A549 (cell line): ENCODE measurements at regions not wholly inside any gene's neighbourhood (a gene's known extent, or its start where the extent isn't known, plus 50 kb on each side); places are given as distances from the start of the nearest gene placed in this dataset.

ENCODE experiments used
- ATAC-seq, 2 experiments: fragments of 200-7000 bp in 1 of 2; fragments of >200 bp in 1 of 2; cut with Nextera tagmentation in 1 of 2; cut with Tn5 transposase in 1 of 2; 3 replicates each; pipeline versions ENCODE4 v1.8.0 to v1.9.1; 2018 to 2020; ENCODE audit warnings: mild to moderate bottlenecking in 1 of 2, moderate library complexity in 1 of 2
- CTCF ChIA-PET: fragments of 300-600 bp; sonication (Branson Sonifier 250); formaldehyde crosslinking; extraction: SDS; loops from one replicate; lab custom pipeline; 2021; ENCODE audit warnings: antibody characterized with exemption, inconsistent platforms; lab: Yijun Ruan, JAX
- POLR2A ChIA-PET: fragments of 350-600 bp; formaldehyde crosslinking; extraction: SDS; loops from one replicate; lab custom pipeline; 2021; ENCODE audit warnings: antibody characterized with exemption, inconsistent platforms; lab: Yijun Ruan, JAX
- DNase-seq, 2 experiments: peaks; one replicate each; pipeline versions ENCODE4 v3.0.0 to v3.0.0-alpha.2; 2011 to 2016; ENCODE audit warnings: low read depth in 1 of 2, low spot score in 1 of 2
- FAIRE-seq: peaks from 2 replicates; lab custom pipeline; 2011; peaks lifted over from hg19 to GRCh38; lab: Jason Lieb, UNC
- H3K27ac ChIP-seq, 2 experiments: fragments of >200 bp; sonication (Bioruptor Twin); formaldehyde crosslinking; 3 replicates each; pipeline ENCODE4 v1.5.1; 2016 to 2017
- H3K4me1 ChIP-seq: fragments of >200 bp; sonication (Bioruptor Twin); formaldehyde crosslinking; 3 replicates; pipeline ENCODE4 v1.6.1; 2016
- H3K4me2 ChIP-seq: fragments of >200 bp; sonication (Bioruptor Twin); formaldehyde crosslinking; 3 replicates; pipeline ENCODE4 v1.6.1; 2016
- H3K4me3 ChIP-seq: fragments of >200 bp; sonication (Bioruptor Twin); formaldehyde crosslinking; 3 replicates; pipeline ENCODE4 v1.5.1; 2016
- H3K9me3 ChIP-seq: fragments of >200 bp; sonication (Bioruptor Twin); formaldehyde crosslinking; 3 replicates; pipeline ENCODE4 v1.6.1; 2016
- BCL3 ChIP-seq: fragments of >200 bp; sonication (Bioruptor Twin); formaldehyde crosslinking; IDR thresholded peaks from 3 replicates; pipeline ENCODE4 v1.6.1; 2016
- BHLHE40 ChIP-seq: IDR thresholded peaks from 2 replicates; pipeline ENCODE4 v1.6.1; 2012; ENCODE audit warnings: low read depth, low read length, inconsistent platforms
- CHD4 ChIP-seq: fragments of 200-600 bp; sonication (generic); IDR thresholded peaks from 2 replicates; pipeline ENCODE4 v1.6.1; 2016; ENCODE audit warnings: antibody characterized with exemption, mild to moderate bottlenecking, borderline replicate concordance
- CTCF ChIP-seq: fragments of >200 bp; sonication (Bioruptor Twin); formaldehyde crosslinking; IDR thresholded peaks from 3 replicates; pipeline ENCODE4 v1.5.1; 2016
- EHMT2 ChIP-seq: fragments of 200-600 bp; sonication (generic); IDR thresholded peaks from 2 replicates; pipeline ENCODE4 v1.6.1; 2016; ENCODE audit warnings: antibody characterized with exemption, low read depth, mild to moderate bottlenecking, moderate library complexity
- EP300 ChIP-seq, 2 experiments: fragments of >200 bp; sonication (Bioruptor Twin); formaldehyde crosslinking; IDR thresholded peaks; 2 replicates in 1 of 2; 3 replicates in 1 of 2; pipeline ENCODE4 v1.6.1; 2016 to 2017
- ESRRA ChIP-seq: fragments of 150-350 bp; IDR thresholded peaks from 2 replicates; pipeline ENCODE4 v1.6.1; 2014; ENCODE audit warnings: mild to moderate bottlenecking, low read length, borderline replicate concordance
- FOSL2 ChIP-seq, 2 experiments: fragments of 450-650 bp in 1 of 2; fragments of >200 bp in 1 of 2; sonication (Bioruptor Twin) in 1 of 2; formaldehyde crosslinking; IDR thresholded peaks; 2 replicates each; pipeline versions ENCODE4 v1.5.0 to v1.6.1; 2016 to 2020; ENCODE audit warnings: mild to moderate bottlenecking in 1 of 2, moderate library complexity in 1 of 2
- HEYL ChIP-seq: fragments of 250-450 bp; sonication (Bioruptor Pico); IDR thresholded peaks from 2 replicates; pipeline ENCODE4 v1.8.0; 2021; ENCODE audit warnings: mild to moderate bottlenecking, moderate library complexity
- HOXB13 ChIP-seq: fragments of 250-450 bp; sonication (Bioruptor Pico); IDR thresholded peaks from 2 replicates; pipeline ENCODE4 v1.5.0; 2020; ENCODE audit warnings: low read depth, mild to moderate bottlenecking, moderate library complexity
- JUNB ChIP-seq: fragments of >200 bp; sonication (Bioruptor Twin); formaldehyde crosslinking; IDR thresholded peaks from 2 replicates; pipeline ENCODE4 v1.6.1; 2016
- MAZ ChIP-seq: fragments of 150-350 bp; IDR thresholded peaks from 2 replicates; pipeline ENCODE4 v1.6.1; 2014; ENCODE audit warnings: antibody characterized with exemption, low read depth, low read length, borderline replicate concordance
- POLR2AphosphoS2 ChIP-seq: conservative IDR thresholded peaks from 2 replicates; pipeline ENCODE4 v1.6.1; 2012; ENCODE audit warnings: low read length, improper control_type of control experiment, inconsistent platforms
- REST ChIP-seq: fragments of 200-600 bp; sonication (generic); IDR thresholded peaks from 2 replicates; pipeline ENCODE4 v1.6.1; 2016; ENCODE audit warnings: antibody characterized with exemption, mild to moderate bottlenecking, moderate library complexity
- RFX5 ChIP-seq: fragments of 450-650 bp; IDR thresholded peaks from 2 replicates; pipeline ENCODE4 v1.7.1; 2014; ENCODE audit warnings: antibody characterized with exemption, mild to moderate bottlenecking, moderate library complexity
- RNF2 ChIP-seq: fragments of 200-600 bp; sonication (generic); IDR thresholded peaks from 2 replicates; pipeline ENCODE4 v1.6.1; 2016; ENCODE audit warnings: low read depth, mild to moderate bottlenecking, antibody characterized with exemption, moderate library complexity, borderline replicate concordance
- SMC3 ChIP-seq: fragments of >200 bp; sonication (Bioruptor Twin); formaldehyde crosslinking; IDR thresholded peaks from 3 replicates; pipeline ENCODE4 v1.6.1; 2018; ENCODE audit warnings: inconsistent platforms
- TFCP2L1 ChIP-seq: fragments of 250-450 bp; sonication (Bioruptor Pico); IDR thresholded peaks from 2 replicates; pipeline ENCODE4 v1.5.0; 2021; ENCODE audit warnings: mild to moderate bottlenecking
- USF2 ChIP-seq: fragments of 450-650 bp; IDR thresholded peaks from 2 replicates; pipeline ENCODE4 v1.6.1; 2014; ENCODE audit warnings: antibody characterized with exemption
- ZNF302 ChIP-seq: fragments of 250-450 bp; sonication (Bioruptor Pico); IDR thresholded peaks from 2 replicates; pipeline ENCODE4 v1.9.0; 2021; ENCODE audit warnings: inconsistent platforms, mild to moderate bottlenecking, moderate library complexity
- WGBS: methylation state at CpG from one replicate; pipeline ENCODE4 v1.1.6; 2017; ENCODE audit errors: missing lambda C conversion rate; 5-methylcytosine and 5-hydroxymethylcytosine counted together

- TF ChIP-seq RNF2 (no peak), FOSL2 (IDR thresholded peaks at IDR 0.05) (no peak), FOSL2 (CRISPR knock-in tag; IDR thresholded peaks at IDR 0.05) (no peak), USF2 (no peak), POLR2AphosphoS2 (no peak)
Observed at GRCh38 chr1:175885326-175885725, 141.9 kb upstream of the TNR start (continued).

GRCh38 chr1:175884369-175884768, 141.0 kb upstream of the TNR start:
- no peaks in the 10 kb centered on the region for H3K9me3 ChIP-seq
- no peaks in the 10 kb centered on the region for H3K4me1 ChIP-seq
- 36% methylated on average over 5 of the region's 5 CpGs for WGBS
- no peak for FAIRE-seq
- no peak overlapping the region for H3K4me2 ChIP-seq
- H3K27ac ChIP-seq: no peak overlapping the region
- H3K4me3 ChIP-seq: no peak overlapping the region
- ATAC-seq: no peak
- no peak for TF ChIP-seq FOSL2 (IDR thresholded peaks at IDR 0.05)
- no peak for TF ChIP-seq FOSL2 (CRISPR knock-in tag; IDR thresholded peaks at IDR 0.05)
- TF ChIP-seq RFX5: no peak
- no peak for TF ChIP-seq ESRRA
- TF ChIP-seq HEYL (CRISPR knock-in tag): no peak
- TF ChIP-seq EHMT2: no peak
- TF ChIP-seq BCL3: no peak
- TF ChIP-seq CHD4: no peak
- no peak for TF ChIP-seq HOXB13
- TF ChIP-seq MAZ: no peak
- TF ChIP-seq TFCP2L1 (CRISPR knock-in tag): no peak
- no peak for TF ChIP-seq REST
- no peak for TF ChIP-seq ZNF302 (CRISPR knock-in tag)
- DNase-seq: no peak
- CTCF ChIA-PET: interaction anchor here (0.6 kb wide), 1 partner anchor 730 kb away, joined by 3 read pairs; no protein-coding TSS in a partner anchor
- POLR2A ChIA-PET: no interaction called here

GRCh38 chr1:175882192-175882591, 138.8 kb upstream of the TNR start:
- H3K4me1 ChIP-seq: no peaks in the 10 kb centered on the region
- H3K4me2 ChIP-seq: no peak overlapping the region
- H3K27ac ChIP-seq: no peak overlapping the region
- DNase-seq (no peak), ATAC-seq (no peak), FAIRE-seq (no peak)
- no peak for TF ChIP-seq ESRRA
- TF ChIP-seq HOXB13: no peak
- no peak for TF ChIP-seq BHLHE40
- TF ChIP-seq CTCF: no peak
- TF ChIP-seq EP300 (IDR thresholded peaks at IDR 0.05): no peak
- no peak for TF ChIP-seq SMC3
- TF ChIP-seq JUNB: no peak
- no peaks in the 10 kb centered on the region for H3K9me3 ChIP-seq
- POLR2A ChIA-PET: no interaction called here
- CTCF ChIA-PET: no interaction called here
- 93% methylated on average over 1 of the region's 1 CpG for WGBS
- H3K4me3 ChIP-seq: no peak overlapping the region
